ENCODE measurements at regions not wholly inside any gene's neighbourhood (a gene's known extent, or its start where the extent isn't known, plus 50 kb on each side); places are given as distances from the start of the nearest gene placed in this dataset.

DNA sequence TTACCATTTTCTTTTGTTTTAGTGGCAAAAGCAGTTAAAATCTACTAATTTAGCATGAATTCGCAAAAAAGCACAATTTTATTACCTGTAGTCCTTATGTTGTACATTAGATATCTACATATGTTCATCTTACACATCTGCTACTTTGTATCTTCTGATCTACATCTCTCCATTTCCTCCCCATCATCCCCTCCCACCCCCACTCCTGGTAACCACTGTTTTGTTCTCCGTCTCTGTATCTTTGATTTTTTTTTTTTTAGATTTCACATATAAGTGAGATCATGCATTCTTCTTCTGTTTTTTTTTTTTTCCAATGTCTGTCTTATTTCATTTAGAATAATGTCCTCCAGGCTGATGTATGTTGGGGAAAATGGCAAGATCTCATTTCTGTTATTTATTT lies 922.7 kb downstream of the VRK1 start:
- DNase-seq (ENCODE audit: low read depth in 2 of 2) = no peak

DNA sequence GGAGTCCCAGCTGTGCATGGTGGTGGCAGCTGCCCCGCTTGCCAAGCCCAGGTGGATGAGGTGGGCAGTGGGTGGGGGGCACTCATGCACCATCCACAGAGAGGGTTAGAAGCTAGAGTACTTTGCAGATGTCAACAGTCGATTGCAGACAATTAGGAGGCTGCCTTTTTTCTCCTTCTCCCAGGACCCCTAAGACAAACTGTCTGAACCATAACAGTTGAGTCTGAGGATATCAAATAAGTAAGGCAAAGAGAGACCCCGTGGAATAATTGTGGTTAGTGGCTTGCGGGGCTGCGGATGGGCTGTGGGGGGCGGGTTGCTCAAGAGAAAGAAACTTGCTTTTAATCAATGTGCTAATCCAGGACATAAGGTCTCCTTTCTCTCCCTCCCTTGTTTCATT lies 926.2 kb downstream of the VRK1 start:
- DNase-seq (ENCODE audit: low read depth in 2 of 2) = no peak

DNA sequence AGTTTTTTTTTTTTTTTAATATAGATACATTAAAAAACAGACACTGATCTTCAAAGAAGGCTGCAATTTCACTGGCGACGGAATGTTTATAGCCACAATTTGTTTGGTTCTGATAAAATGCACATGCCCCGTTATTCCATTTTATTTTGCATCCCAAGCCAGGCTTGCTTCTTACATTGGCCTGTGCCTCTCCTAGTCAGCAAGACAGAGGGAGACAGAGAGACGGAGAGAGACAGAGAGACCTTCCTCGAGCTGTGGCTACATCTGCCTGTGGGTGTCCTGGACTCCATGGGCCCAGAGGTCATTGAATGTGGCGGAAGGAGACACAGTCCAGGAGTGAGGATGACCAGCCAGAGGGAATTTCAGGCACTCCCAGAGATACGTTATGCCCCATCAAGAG lies 926.6 kb downstream of the VRK1 start:
- DNase-seq (ENCODE audit: low read depth in 2 of 2) = no peak

DNA sequence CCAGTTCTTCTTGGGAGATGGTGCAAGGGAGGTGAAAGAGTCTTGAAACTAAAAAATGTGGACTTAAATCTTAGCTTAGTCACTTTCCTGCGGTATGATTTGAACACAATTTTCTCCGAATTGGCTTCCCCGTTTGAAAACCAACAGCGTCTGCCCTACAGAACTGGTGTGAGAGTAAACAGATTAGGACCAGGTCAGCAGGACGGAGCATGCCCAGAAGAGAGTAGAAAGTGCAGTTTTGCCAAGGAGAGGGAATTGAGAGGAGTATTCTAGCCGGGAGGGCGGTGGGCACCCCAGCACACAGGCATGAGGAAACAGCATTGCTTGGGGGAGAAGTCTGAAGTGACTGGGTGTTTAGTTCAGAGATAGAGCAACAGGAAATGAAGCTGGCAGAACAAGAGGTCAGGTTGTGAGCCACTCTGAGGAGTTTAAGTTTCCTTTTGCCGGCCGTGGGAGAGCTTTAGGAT lies 927.1 kb downstream of the VRK1 start:
- DNase-seq (ENCODE audit: low read depth in 2 of 2) = no peak

DNA sequence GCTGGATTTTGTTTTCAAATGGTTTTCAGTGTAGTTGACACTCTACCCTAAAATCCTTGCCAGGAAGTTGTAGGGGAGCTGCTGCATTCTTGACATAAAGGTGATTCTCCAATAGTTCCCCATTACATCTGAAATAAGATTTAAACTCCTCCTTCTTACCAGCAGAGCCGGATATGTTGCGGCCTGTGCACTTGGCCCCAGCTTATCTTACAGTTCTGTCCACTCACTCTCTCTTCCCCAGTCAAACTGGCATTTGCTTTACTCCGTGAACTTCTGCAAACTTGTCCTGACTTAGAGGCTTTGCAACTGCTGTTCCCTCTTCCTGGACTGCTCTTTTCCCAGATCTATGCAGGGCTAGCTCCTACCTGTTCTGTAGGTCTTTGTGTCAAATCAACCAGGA lies 929.5 kb downstream of the VRK1 start:
- DNase-seq (ENCODE audit: low read depth in 2 of 2) = no peak

DNA sequence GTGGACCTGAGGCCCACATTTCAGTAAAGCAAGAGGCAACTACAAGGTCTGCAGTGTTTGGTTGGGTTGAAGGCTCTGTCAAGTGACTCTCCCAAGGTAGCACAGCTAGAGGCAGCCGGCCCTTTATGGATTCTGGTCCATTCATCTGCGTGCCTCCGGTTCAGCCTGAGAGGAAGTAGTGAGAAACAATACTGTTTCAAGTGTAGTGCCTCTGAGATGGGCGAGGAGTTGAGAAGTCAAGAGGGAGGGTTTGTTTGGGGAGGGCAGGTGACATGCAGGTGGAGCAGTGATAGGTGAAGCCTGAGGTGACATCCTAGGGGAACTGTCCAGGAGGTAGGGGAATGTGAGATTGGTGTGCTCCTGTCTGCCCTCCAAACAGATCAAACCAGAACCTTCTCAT lies 933.5 kb downstream of the VRK1 start:
- DNase-seq (ENCODE audit: low read depth in 2 of 2) = no peak

DNA sequence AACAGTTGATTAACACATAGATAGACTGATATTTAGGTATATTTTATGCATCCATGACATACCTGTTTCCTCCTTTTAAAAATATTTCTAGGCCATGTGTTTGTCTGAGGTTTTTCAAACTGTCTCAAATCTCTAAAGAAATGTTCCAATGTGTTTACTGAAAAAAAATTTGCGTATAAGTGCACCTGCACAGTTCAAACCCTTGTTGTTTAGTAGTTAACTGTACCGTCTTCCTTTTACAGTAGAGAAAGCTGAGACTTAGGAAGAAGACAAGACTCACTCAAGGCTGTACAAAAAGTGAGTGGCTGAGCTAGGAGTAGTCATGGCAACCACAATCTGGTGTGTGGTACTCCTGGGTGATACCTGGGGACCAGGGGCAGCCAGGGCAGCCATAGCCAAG lies 934.6 kb downstream of the VRK1 start:
- DNase-seq (ENCODE audit: low read depth in 2 of 2) = no peak

DNA sequence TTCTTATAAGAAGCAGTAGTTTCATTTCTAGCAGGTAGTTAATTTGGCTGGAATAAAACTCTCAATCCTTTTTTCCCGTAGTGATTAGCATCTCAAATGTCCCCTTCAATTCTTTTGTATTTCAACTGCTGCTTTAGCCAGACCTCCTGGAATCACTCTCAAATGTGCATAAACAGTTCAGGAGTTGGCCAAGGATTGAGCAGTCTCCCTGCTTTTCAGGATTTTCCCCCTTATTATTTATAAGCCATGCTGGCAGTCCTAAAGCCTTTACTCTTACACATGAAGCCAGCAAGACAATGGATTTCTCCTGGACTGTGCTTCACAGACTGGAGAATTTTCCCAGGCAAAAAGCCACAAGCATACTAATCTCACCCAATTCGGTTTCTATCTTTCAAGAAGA lies 950.1 kb downstream of the VRK1 start:
- DNase-seq (ENCODE audit: low read depth in 2 of 2) = no peak

DNA sequence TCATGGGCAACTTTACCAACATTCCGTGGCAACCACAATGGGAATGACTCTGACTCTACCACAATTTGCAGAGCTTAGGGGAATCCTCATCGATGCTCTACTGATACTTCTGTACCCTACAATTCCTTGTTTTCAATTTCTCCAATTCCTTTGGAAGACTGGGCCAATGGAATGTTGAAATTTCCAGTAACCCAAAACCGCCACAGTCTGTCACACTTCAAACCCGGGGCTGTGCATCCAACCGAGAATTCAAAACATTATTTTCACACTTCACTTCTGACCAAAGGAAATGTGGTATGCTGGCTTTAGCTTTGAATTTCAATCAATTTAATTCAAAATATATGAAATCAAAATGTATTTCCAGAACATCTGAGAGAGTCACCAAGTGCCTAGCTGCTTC lies 951.4 kb downstream of the VRK1 start:
- DNase-seq (ENCODE audit: low read depth in 2 of 2) = no peak

DNA sequence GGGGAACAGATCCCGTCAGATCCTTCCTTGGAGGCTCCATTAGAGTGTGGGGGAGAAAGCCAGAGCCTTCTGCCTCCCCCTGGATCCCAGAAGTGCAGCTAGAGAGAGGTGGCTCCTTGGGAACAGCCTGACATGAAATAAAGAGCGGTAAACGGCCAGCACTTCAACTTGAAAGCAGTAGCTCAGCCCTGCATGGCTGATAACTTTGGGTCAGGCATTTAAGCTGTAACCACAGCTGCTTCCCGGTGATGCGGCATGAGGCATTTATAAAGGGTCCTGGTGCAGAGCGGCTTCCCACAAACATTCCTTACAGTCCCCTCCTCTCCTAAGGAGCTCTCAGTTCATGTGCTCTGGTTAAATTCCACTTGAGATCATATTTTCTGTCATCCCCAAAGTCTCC lies 960.3 kb downstream of the VRK1 start:
- DNase-seq (ENCODE audit: low read depth in 2 of 2) = no peak

DNA sequence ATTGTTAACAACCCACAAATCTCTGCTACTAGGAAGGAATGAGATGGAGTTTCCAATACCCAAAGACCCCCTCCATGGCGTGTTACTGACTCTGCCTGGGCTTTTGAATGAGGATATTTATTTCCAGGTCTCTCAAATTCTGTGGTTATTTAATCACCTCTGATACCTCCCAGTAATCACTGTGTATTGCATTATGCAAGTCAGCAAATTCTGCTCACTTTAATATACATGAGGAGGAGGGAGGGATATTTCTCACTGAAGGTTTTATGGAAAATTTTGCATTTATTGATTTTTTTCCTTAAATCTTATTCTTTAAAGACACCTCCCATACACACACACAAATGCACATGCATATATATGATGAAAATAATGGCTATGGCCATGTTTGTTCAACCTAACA lies 962.9 kb downstream of the VRK1 start:
- DNase-seq (ENCODE audit: low read depth in 2 of 2) = no peak

DNA sequence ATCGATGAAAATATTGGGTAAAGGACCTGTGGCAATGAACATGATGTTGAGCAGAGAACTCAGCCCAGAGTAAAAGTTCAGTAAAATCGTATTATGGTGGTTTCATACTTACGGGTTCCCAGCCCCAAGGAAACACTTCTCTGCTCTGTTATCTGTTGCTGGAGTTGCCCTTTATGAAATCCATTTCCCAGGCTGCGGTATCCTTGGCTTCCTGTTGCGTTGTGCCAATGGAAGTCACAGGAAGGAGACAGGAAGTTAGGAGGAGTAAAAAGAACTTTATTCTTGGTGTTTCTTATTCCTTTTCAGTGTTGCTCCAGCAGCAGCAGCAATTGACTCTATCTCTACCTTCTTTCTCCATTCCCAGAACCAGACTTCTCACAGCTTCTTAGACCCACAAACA lies 965.2 kb downstream of the VRK1 start:
- no peak for DNase-seq (ENCODE audit: low read depth in 2 of 2)

DNA sequence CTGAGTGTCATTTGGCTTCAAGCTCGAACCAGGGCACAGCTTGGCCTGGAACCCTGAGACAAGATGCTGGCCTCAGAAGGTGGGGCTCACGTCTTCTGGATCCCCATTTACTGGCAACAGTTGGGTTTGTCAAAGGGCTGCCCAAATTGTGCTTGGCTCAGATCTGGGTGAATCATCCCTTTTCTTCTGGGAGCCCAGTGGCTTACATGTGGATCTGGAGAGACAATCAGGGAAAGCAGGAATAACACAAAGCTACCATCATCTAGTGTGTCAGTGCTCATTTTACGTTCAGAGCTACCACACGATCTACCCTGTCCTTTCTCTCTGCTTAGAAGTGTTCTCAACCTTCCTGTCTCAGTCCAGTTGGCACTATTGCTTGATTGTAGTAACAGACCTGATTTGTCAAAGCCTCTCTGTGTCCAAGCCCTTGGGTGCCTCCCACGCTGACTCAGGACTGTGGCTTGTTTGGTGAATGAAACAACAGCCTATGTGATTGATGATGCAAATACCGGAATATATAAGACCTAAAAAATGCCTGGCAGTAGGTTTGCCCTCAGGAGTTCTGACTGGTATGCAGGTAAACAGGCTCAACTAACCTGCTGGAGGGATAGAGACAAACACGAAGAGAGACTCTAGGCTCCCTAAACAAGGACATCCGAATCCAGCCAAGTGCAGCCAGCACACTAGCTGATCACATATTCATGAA lies 974.3 kb downstream of the VRK1 start:
- no peak for DNase-seq (ENCODE audit: low read depth in 2 of 2)

DNA sequence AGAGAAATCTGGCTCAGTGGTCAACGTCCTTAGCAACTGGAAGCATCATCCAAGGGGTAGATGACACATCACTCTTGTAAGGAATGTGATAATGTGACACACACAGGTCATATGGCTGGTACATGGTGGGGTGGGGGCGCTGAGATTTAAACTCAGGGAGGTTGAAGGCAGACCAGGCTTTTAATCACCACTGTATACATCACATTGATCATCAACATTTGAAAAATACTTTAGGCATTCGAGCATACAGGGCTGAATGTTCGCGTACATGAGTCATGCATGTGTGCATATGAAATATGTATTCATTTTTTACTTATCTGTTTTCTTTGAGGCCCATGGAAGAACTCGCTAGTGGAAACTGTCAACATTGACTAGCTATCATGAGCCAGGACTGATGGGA lies 976.4 kb downstream of the VRK1 start:
- no peak for DNase-seq (ENCODE audit: low read depth in 2 of 2)

DNA sequence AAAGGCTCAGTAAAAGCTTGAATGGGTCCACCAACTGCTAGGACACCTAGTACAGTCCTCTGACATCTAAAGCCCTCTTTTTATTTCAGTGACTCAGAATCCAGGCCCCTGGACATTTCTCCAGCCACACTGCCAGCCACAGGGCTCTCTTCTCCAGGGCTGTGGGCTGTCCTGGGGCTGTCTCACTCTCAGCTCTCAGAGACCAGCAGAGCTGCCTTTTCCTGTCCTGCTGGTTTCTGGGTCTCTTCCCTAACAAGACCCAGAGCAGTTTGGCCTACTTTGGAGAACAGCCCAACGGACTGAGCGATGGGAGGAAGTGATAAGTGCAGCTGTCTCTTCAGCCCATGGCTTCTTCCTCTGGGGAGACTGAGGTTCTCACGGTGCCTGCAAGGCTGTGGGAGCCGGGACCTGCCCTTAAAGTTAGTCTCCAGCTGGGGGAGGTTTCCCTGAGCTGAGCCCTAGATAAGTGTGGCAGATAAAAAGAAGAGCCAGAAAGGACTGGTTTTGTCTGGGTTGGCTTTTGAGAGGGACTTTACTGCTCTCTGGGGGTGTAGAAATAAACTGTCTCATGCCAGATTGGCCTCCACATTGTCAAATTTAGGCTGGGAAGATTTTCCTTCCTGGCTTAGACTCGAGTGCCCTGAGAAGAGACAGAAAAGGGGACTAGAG lies 979.8 kb downstream of the VRK1 start:
- no peak for DNase-seq (ENCODE audit: low read depth in 2 of 2)

DNA sequence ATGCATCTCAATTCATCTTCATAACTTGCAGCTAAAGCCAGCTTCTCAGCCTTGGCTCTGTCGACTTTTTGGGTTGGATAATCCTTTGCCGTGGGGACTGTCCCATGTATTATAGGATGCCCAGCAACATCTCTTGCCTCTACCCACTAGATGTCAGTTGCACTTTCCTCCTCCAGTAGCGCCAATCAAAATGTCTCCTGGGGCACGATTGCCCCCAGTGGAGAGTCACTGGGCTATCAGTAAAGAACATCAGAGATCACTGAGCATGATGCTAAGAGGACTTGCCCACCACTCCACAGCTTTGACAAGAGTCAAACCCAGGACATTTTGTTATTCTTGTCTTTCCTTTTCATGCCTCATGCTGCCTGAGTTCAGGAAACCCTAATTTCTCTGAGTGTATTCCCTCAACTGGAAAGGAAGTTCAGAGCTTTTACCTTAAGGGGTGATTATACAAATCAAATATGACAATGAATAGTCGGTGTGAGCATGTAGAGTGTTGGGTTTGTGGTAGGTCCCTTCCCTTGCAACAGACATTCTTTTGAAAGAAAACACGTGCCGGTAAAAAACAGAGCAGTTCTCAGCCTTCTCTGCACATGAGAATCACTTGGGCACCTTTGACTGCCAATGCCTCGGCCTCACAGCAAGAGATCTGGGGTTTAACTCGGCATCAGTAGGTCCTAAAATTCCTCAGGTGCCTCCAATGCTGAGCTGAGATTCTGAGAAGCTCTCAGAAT lies 980.6 kb downstream of the VRK1 start:
- no peak for DNase-seq (ENCODE audit: low read depth in 2 of 2)

DNA sequence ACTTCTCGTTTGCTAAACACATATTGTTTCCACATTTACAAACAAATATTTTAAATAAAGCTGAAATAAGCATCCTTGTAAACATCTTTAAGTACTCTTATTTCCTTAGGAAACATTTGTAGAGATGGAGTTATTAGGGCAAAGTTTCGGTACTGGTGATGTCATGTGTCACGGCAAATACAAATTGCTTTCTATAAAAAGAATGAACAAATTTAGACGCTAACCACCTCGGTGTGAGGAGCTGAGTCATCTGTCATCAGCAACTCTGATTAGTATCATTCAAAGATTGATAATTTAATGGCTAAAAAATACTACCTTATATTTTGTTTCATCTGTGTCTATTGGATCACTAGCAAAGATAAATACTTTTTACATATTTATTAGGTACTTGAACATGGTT lies 982.0 kb downstream of the VRK1 start:
- no peak for DNase-seq (ENCODE audit: low read depth in 2 of 2)

DNA sequence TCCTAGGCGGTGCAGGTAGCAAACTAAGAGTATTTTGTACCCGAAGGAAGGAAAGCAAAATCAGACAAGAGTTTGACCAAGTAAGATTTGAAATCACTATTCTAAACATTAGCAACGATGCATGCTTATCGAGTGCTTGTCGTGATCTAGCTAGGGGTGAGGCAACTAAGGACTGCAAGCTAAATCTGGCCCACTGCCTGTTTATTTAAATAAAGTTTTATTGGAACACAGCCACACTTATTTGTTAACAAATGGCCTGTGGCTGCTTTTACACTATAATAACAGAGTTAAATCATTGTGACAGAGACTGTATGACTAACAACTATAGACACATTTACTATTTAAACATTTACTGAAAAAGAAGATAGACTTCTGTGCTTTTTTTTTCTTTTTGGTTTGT lies 983.6 kb downstream of the VRK1 start:
- no peak for DNase-seq (ENCODE audit: low read depth in 2 of 2)

DNA sequence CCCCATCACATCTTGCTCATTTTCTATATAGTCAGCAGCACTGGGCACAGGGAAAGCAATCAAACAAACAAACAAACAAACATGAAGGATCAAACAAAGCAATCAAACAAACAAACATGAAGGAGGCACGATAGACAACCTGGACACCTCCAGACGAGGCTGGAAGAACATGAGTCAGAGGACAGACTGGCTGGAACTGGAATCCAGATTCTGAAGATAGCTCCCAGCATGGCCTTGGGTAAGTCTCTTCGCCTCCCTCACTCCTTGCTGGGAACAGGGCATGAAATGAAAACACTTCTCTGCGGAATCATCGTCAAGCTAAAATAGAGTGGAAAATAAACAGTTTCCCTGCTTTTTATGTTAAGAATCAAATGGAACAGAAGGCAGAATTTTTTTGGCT lies 984.8 kb downstream of the VRK1 start:
- no peak for DNase-seq (ENCODE audit: low read depth in 2 of 2)

DNA sequence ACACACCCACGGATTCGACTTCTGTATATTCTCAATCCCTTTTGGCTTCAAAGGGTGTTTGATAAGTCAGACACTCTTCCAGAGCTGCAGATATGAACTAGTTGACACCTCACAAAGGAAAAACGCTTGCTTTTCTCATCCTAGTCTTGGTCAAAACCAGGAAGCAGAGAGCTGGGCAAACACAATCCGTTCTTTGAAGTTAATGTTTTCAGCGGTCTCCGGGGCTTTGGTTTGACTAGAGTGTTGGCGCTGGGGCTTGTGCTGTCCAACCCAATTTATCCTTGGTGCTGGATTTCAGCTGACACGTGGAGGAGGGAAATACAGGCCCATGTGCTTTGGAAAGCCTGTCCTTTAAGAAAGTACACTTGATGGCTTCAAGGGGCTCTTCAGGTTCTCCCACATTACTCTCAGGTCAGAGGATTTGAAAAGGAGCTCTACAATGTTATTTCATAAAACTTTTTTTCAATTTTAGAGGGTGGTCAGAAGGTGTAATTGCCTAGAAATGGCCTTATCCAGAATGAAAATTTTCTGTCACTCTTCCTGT lies 985.8 kb downstream of the VRK1 start:
- DNase-seq (ENCODE audit: low read depth in 2 of 2) = no peak

DNA sequence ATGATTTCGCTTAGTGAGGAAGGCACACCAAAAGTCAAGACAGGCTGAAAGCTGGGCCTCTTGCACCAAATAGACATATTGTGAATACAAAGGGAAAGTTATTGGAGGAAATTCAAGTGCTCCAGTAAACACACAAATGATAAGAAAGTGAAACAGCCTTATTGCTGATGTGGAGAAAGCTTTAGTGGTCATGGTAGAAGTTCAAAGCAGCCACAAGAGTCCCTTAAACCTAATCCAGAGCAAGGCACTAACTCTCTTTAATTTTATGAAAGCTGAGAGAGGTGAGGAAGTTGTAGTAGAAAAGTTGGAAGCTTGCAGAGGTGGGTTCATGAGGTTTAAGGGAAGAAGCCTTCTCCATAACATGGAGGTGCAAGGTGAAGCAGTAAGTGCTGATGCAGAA lies 988.3 kb downstream of the VRK1 start:
- no peak for DNase-seq (ENCODE audit: low read depth in 2 of 2)

DNA sequence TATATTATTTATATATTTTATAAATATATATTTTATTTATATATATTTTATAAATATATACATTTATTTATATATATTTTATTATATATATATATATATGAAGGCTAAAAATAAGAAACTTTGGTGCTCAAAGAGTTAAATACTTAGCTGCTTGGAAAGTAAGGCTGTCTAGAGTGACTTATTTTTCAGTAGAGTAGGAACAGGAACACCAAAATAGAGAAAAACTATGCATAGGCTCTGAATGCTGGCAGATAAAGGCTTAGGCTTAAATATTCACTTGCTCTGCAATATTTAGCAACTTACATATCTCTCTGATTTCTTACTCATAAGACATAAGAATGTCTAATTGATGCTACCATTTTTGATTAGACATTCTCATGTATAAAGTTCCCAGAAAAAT lies 991.2 kb downstream of the VRK1 start:
- DNase-seq (ENCODE audit: low read depth in 2 of 2) = no peak
